HepG2 (cell line): ENCODE measurements at regions not wholly inside any gene's neighbourhood (a gene's known extent, or its start where the extent isn't known, plus 50 kb on each side); places are given as distances from the start of the nearest gene placed in this dataset.

ENCODE experiments used
- ATAC-seq: fragments of 200-7000 bp; cut with Tn5 transposase; 3 replicates; pipeline ENCODE4 v1.9.1; 2020; ENCODE audit warnings: mild to moderate bottlenecking, moderate library complexity
- BruUV-seq: library from RNA; stranded (reverse); fragments of 400-500 nt; replicated peaks from 2 replicates; lab custom pipeline; 2021; lab: Mats Ljungman, UMichigan
- CTCF ChIA-PET: fragments of 300-600 bp; formaldehyde crosslinking; extraction: SDS; loops from one replicate; lab custom pipeline; 2021; ENCODE audit warnings: low total read pairs, inconsistent platforms, low intra/inter-chr PET ratio; lab: Yijun Ruan, JAX
- POLR2A ChIA-PET: fragments of 350-600 bp; sonication (Branson Sonifier 250); formaldehyde crosslinking; loops from one replicate; lab custom pipeline; 2020; ENCODE audit warnings: antibody characterized with exemption, inconsistent platforms; lab: Yijun Ruan, JAX
- DNase-seq: peaks from one replicate; pipeline ENCODE4 v3.0.0-alpha.2; 2015; ENCODE audit warnings: low spot score
- FAIRE-seq: peaks from 3 replicates; lab custom pipeline; 2011; peaks lifted over from hg19 to GRCh38; lab: Jason Lieb, UNC
- H2AFZ ChIP-seq: one replicate; pipeline ENCODE4 v1.6.1; 2011; ENCODE audit warnings: low read length, inconsistent platforms
- H3K27ac ChIP-seq: fragments of 300-600 bp; 3 replicates; pipeline ENCODE4 v1.8.0; 2011; ENCODE audit warnings: mixed run types, mild to moderate bottlenecking, mixed read lengths, low read length, inconsistent platforms; ENCODE audit not compliant: insufficient read depth; ENCODE audit errors: extremely low read length
- H3K27me3 ChIP-seq, 2 experiments: fragments of 200-600 bp in 1 of 2; 2 replicates in 1 of 2; 3 replicates in 1 of 2; pipeline versions ENCODE4 v1.6.0 to v1.8.0; 2011; ENCODE audit warnings: low read length in 2 of 2, mild to moderate bottlenecking in 2 of 2, moderate library complexity in 2 of 2, inconsistent platforms in 1 of 2; ENCODE audit not compliant: insufficient read depth in 2 of 2, control insufficient read depth in 1 of 2
- H3K36me3 ChIP-seq, 2 experiments: fragments of 200-600 bp in 1 of 2; replicated peaks in 1 of 2; 2 replicates in 1 of 2; 3 replicates in 1 of 2; pipeline versions ENCODE4 v1.5.1 to v1.8.0; 2011; ENCODE audit warnings: low read length in 2 of 2, inconsistent platforms in 1 of 2; ENCODE audit not compliant: insufficient read depth in 2 of 2, control insufficient read depth in 1 of 2
- H3K4me1 ChIP-seq: 2 replicates; pipeline ENCODE4 v1.5.1; 2012; ENCODE audit warnings: low read length, inconsistent platforms; ENCODE audit not compliant: insufficient read depth
- H3K4me2 ChIP-seq: 2 replicates; pipeline ENCODE4 v1.6.0; 2011; ENCODE audit warnings: low read depth, low read length, inconsistent platforms
- H3K4me3 ChIP-seq, 3 experiments: fragments of 200-600 bp in 1 of 3; sonication (generic), shearing (Covaris generic) in 1 of 3; replicated peaks in 1 of 3; 2 replicates each; pipeline ENCODE4 v1.5.1; 2011 to 2016; ENCODE audit warnings: low read length in 3 of 3, inconsistent platforms in 2 of 3, low read depth in 2 of 3, mild to moderate bottlenecking in 2 of 3, control low read depth in 1 of 3, mixed read lengths in 1 of 3; ENCODE audit not compliant: insufficient read depth in 1 of 3
- H3K79me2 ChIP-seq: one replicate; pipeline ENCODE4 v1.6.1; 2011; ENCODE audit warnings: low read length, inconsistent platforms; ENCODE audit not compliant: insufficient read depth
- H3K9ac ChIP-seq: 2 replicates; pipeline ENCODE4 v1.6.0; 2011; ENCODE audit warnings: mild to moderate bottlenecking, low read depth, low read length, inconsistent platforms; ENCODE audit not compliant: insufficient read depth
- H3K9me3 ChIP-seq: 2 replicates; pipeline ENCODE4 v1.5.1; 2012; ENCODE audit warnings: mild to moderate bottlenecking, low read length
- H4K20me1 ChIP-seq: 2 replicates; pipeline ENCODE4 v1.6.0; 2011; ENCODE audit warnings: inconsistent platforms, mild to moderate bottlenecking, low read length, moderate library complexity; ENCODE audit not compliant: insufficient read depth
- AKAP8 ChIP-seq: sonication (generic); formaldehyde crosslinking; IDR thresholded peaks from 2 replicates; pipeline ENCODE4 v1.5.1; 2020; ENCODE audit warnings: mild to moderate bottlenecking, missing genetic modification reagents
- KLF16 ChIP-seq, 2 experiments: sonication (generic) in 1 of 2; formaldehyde crosslinking in 1 of 2; IDR thresholded peaks; 2 replicates each; pipeline versions ENCODE4 v1.6.1 to v1.8.0; 2016 to 2023; ENCODE audit warnings: missing genetic modification reagents in 2 of 2, missing compliant biosample characterization in 1 of 2
- NCOR1 ChIP-seq: fragments of 200-600 bp; sonication (generic); IDR thresholded peaks from 2 replicates; pipeline ENCODE4 v1.7.0; 2017; ENCODE audit warnings: antibody characterized with exemption, low read length, borderline replicate concordance
- POLR2AphosphoS2 ChIP-seq: IDR thresholded peaks from 2 replicates; pipeline ENCODE4 v1.6.1; 2011; ENCODE audit warnings: low read depth, low read length, improper control_type of control experiment
- SALL1 ChIP-seq: sonication (generic); formaldehyde crosslinking; IDR thresholded peaks from 2 replicates; pipeline ENCODE4 v1.8.0; 2022; ENCODE audit warnings: mild to moderate bottlenecking, missing genetic modification reagents
- SIN3A ChIP-seq: IDR thresholded peaks from 2 replicates; pipeline ENCODE4 v1.6.1; 2011; ENCODE audit warnings: low read depth, mild to moderate bottlenecking, control low read depth, low read length, borderline replicate concordance
- SMYD3 ChIP-seq: sonication (generic); formaldehyde crosslinking; IDR thresholded peaks from 2 replicates; pipeline ENCODE4 v1.8.1; 2023; ENCODE audit warnings: mild to moderate bottlenecking, missing genetic modification reagents
- YY1 ChIP-seq: IDR thresholded peaks from 2 replicates; pipeline ENCODE4 v1.6.1; 2011; ENCODE audit warnings: low read length, low read depth, moderate library complexity, mild to moderate bottlenecking; ENCODE audit not compliant: insufficient read depth, insufficient replicate concordance
- ZBTB8A ChIP-seq: sonication (generic); formaldehyde crosslinking; IDR thresholded peaks from 2 replicates; pipeline ENCODE4 v1.4.0; 2020; ENCODE audit warnings: mild to moderate bottlenecking, low read depth, missing genetic modification reagents, borderline replicate concordance
- ZKSCAN5 ChIP-seq: sonication (generic); formaldehyde crosslinking; IDR thresholded peaks from 2 replicates; pipeline ENCODE4 v1.5.1; 2020; ENCODE audit warnings: mild to moderate bottlenecking, missing genetic modification reagents
- ZNF230 ChIP-seq: sonication (generic); formaldehyde crosslinking; IDR thresholded peaks from 2 replicates; pipeline ENCODE4 v1.4.0; 2020; ENCODE audit warnings: mild to moderate bottlenecking, missing genetic modification reagents
- WGBS: methylation state at CpG from one replicate; pipeline ENCODE4 v1.1.6; 2017; ENCODE audit warnings: low lambda C conversion rate; 5-methylcytosine and 5-hydroxymethylcytosine counted together
- in situ Hi-C: cut with HindIII; loops from 2 replicates; pipeline ENCODE4 v1.10.0; 2017; ENCODE audit warnings: low pct_unique_long_range_greater_than_20kb; ENCODE audit not compliant: extremely low pct_ligation_motif_present
- intact Hi-C: fragments of 100-400 bp; cut with micrococcal nuclease; formaldehyde crosslinking; loops from one replicate; pipeline ENCODE4 v1.10.0; 2022; ENCODE audit not compliant: unreplicated experiment
- TF ChIP-seq, protein P1 (sequence below): sonication (generic); formaldehyde crosslinking; IDR thresholded peaks from 2 replicates; pipeline ENCODE4 v1.8.0; 2022; ENCODE audit warnings: mild to moderate bottlenecking, missing genetic modification reagents, moderate library complexity
- TF ChIP-seq, protein P2 (sequence below): sonication (generic); formaldehyde crosslinking; IDR thresholded peaks from 2 replicates; pipeline ENCODE4 v1.4.0; 2020; ENCODE audit warnings: low read depth, mild to moderate bottlenecking, missing genetic modification reagents
- TF ChIP-seq, protein P3 (sequence below): sonication (generic); formaldehyde crosslinking; IDR thresholded peaks from 2 replicates; pipeline ENCODE4 v1.4.0; 2020; ENCODE audit warnings: mild to moderate bottlenecking, missing genetic modification reagents, borderline replicate concordance
- TF ChIP-seq, protein P4 (sequence below): IDR thresholded peaks from 2 replicates; pipeline ENCODE4 v1.6.1; 2016; ENCODE audit warnings: mild to moderate bottlenecking, missing biosample characterization, missing genetic modification reagents
- TF ChIP-seq, protein P5 (sequence below): sonication (generic); formaldehyde crosslinking; IDR thresholded peaks from 2 replicates; pipeline ENCODE4 v1.4.0; 2020; ENCODE audit warnings: missing genetic modification reagents
- TF ChIP-seq, protein P6 (sequence below): sonication (generic); formaldehyde crosslinking; IDR thresholded peaks from 2 replicates; pipeline ENCODE4 v1.4.0; 2020; ENCODE audit warnings: missing genetic modification reagents

DNA sequence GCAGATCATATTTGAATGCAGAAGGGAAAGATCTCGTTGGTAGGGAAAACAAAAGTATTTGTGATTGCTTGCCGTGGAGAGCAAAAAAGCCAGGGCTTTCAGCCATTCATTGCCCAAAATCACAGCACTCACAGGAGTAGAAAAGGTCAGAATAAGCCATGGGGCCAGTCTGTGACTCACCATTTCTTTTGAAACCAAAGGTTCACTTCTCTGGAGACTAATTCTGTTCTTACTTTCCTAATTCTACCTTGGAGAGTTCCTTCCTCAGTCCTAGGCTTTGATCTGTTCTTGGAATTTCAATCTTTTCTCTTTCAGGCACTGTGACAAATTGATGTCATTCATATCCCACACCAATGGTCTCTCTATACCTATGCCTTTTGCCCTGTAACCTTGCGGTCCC is 54.1 kb upstream of the FAM180A start:
- Histone ChIP-seq H3K4me2 (no peak overlapping the region), H3K9me3 (no peaks in the 10 kb centered on the region), H3K9ac (no peak overlapping the region), H4K20me1 (no peaks in the 10 kb centered on the region), H3K4me3 (no peak overlapping the region), H3K36me3 (no peaks in the 10 kb centered on the region), H2AFZ (no peak overlapping the region), H3K27ac (no peak overlapping the region), H3K79me2 (no peaks in the 10 kb centered on the region), H3K4me1 (no peaks in the 10 kb centered on the region), H3K27me3 (peaks cover 0 to 1% of the 10 kb centered on the region in 2 experiments; a peak in 1 of 5 replicates)
- intact Hi-C loops (loop anchor here (5.0 kb wide), 1 partner anchor 885 kb away; no protein-coding TSS in a partner anchor), in situ Hi-C loops (loop anchor here (5.0 kb wide), 1 partner anchor 205 kb away; no protein-coding TSS in a partner anchor)
- no TSS peak for BruUV-seq
- ChIA-PET CTCF (interaction anchor here (3.5 kb wide), 1 partner anchor 206 kb away, joined by 51 read pairs; no protein-coding TSS in a partner anchor), POLR2A (no interaction called here)
- WGBS, result 30% methylated on average over 3 of the region's 3 CpGs
- ATAC-seq (no peak), DNase-seq (no peak), FAIRE-seq (no peak)
- TF ChIP-seq, protein P1, sequence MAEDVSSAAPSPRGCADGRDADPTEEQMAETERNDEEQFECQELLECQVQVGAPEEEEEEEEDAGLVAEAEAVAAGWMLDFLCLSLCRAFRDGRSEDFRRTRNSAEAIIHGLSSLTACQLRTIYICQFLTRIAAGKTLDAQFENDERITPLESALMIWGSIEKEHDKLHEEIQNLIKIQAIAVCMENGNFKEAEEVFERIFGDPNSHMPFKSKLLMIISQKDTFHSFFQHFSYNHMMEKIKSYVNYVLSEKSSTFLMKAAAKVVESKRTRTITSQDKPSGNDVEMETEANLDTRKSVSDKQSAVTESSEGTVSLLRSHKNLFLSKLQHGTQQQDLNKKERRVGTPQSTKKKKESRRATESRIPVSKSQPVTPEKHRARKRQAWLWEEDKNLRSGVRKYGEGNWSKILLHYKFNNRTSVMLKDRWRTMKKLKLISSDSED (CRISPR knock-in tag), result no peak
- TF ChIP-seq POLR2AphosphoS2 (no peak), KLF16 (CRISPR knock-in tag; IDR thresholded peaks at IDR 0.05) (no peak), SMYD3 (CRISPR knock-in tag) (no peak), NCOR1 (no peak), YY1 (no peak), ZNF230 (no peak), SIN3A (no peak), AKAP8 (no peak), ZKSCAN5 (CRISPR knock-in tag) (no peak), ZBTB8A (CRISPR knock-in tag) (no peak), SALL1 (CRISPR knock-in tag) (no peak)
- TF ChIP-seq, protein P2, sequence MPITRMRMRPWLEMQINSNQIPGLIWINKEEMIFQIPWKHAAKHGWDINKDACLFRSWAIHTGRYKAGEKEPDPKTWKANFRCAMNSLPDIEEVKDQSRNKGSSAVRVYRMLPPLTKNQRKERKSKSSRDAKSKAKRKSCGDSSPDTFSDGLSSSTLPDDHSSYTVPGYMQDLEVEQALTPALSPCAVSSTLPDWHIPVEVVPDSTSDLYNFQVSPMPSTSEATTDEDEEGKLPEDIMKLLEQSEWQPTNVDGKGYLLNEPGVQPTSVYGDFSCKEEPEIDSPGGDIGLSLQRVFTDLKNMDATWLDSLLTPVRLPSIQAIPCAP, result no peak
- TF ChIP-seq, protein P3, sequence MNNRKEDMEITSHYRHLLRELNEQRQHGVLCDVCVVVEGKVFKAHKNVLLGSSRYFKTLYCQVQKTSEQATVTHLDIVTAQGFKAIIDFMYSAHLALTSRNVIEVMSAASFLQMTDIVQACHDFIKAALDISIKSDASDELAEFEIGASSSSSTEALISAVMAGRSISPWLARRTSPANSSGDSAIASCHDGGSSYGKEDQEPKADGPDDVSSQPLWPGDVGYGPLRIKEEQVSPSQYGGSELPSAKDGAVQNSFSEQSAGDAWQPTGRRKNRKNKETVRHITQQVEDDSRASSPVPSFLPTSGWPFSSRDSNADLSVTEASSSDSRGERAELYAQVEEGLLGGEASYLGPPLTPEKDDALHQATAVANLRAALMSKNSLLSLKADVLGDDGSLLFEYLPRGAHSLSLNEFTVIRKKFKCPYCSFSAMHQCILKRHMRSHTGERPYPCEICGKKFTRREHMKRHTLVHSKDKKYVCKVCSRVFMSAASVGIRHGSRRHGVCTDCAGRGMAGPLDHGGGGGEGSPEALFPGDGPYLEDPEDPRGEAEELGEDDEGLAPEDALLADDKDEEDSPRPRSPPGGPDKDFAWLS (CRISPR knock-in tag), result no peak
- TF ChIP-seq, protein P4, sequence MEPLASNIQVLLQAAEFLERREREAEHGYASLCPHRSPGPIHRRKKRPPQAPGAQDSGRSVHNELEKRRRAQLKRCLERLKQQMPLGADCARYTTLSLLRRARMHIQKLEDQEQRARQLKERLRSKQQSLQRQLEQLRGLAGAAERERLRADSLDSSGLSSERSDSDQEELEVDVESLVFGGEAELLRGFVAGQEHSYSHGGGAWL (CRISPR knock-in tag), result no peak
- TF ChIP-seq, protein P5, sequence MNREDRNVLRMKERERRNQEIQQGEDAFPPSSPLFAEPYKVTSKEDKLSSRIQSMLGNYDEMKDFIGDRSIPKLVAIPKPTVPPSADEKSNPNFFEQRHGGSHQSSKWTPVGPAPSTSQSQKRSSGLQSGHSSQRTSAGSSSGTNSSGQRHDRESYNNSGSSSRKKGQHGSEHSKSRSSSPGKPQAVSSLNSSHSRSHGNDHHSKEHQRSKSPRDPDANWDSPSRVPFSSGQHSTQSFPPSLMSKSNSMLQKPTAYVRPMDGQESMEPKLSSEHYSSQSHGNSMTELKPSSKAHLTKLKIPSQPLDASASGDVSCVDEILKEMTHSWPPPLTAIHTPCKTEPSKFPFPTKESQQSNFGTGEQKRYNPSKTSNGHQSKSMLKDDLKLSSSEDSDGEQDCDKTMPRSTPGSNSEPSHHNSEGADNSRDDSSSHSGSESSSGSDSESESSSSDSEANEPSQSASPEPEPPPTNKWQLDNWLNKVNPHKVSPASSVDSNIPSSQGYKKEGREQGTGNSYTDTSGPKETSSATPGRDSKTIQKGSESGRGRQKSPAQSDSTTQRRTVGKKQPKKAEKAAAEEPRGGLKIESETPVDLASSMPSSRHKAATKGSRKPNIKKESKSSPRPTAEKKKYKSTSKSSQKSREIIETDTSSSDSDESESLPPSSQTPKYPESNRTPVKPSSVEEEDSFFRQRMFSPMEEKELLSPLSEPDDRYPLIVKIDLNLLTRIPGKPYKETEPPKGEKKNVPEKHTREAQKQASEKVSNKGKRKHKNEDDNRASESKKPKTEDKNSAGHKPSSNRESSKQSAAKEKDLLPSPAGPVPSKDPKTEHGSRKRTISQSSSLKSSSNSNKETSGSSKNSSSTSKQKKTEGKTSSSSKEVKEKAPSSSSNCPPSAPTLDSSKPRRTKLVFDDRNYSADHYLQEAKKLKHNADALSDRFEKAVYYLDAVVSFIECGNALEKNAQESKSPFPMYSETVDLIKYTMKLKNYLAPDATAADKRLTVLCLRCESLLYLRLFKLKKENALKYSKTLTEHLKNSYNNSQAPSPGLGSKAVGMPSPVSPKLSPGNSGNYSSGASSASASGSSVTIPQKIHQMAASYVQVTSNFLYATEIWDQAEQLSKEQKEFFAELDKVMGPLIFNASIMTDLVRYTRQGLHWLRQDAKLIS (CRISPR knock-in tag), result no peak
- TF ChIP-seq, protein P6, sequence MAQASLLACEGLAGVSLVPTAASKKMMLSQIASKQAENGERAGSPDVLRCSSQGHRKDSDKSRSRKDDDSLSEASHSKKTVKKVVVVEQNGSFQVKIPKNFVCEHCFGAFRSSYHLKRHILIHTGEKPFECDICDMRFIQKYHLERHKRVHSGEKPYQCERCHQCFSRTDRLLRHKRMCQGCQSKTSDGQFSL, result no peak
